Choroid plexus epithelial cell (primary cell): ENCODE measurements at regions not wholly inside any gene's neighbourhood (a gene's known extent, or its start where the extent isn't known, plus 50 kb on each side); places are given as distances from the start of the nearest gene placed in this dataset.
"Not testable (repeated sequence)": the region's sequence is repeated elsewhere in the genome, so short reads cannot be mapped to it uniquely, and the experiment has no call there.

Source experiments
- DNase-seq: peaks from one replicate; pipeline ENCODE4 v3.0.0-alpha.2; 2010; ENCODE audit warnings: low read depth
- H3K4me3 ChIP-seq: 2 replicates; pipeline ENCODE4 v1.5.1; 2011; ENCODE audit warnings: low read depth, mild to moderate bottlenecking, control low read depth, low read length, moderate library complexity
- TF ChIP-seq, protein P1 (sequence below): conservative IDR thresholded peaks from 2 replicates; pipeline ENCODE4 v1.5.1; 2011; ENCODE audit warnings: low read depth, mild to moderate bottlenecking, control low read depth, inconsistent platforms, low read length, moderate library complexity

DNA sequence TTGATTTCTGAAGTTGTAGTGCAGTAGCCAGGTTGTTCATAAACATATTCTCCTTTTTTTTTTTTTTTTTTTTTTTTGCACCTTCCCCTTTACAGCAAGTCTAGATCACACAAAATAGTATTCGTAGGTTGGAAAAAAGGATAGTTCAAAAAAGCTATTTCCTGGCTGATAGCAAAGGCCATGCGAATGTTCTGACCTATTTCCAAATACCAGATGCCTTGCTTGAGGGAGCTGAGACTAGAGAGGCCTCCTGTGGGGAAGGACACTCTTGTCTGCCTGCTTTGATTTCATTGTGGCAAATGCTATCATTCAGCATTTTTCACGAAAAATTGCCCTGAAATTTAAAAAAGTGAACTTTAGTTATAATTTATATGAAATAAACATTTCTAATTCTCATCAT is 111.4 kb downstream of the MAD2L1 start:
- DNase-seq: peak; percentile 90
- H3K4me3 ChIP-seq: no peak overlapping the region
- TF ChIP-seq, protein P1, sequence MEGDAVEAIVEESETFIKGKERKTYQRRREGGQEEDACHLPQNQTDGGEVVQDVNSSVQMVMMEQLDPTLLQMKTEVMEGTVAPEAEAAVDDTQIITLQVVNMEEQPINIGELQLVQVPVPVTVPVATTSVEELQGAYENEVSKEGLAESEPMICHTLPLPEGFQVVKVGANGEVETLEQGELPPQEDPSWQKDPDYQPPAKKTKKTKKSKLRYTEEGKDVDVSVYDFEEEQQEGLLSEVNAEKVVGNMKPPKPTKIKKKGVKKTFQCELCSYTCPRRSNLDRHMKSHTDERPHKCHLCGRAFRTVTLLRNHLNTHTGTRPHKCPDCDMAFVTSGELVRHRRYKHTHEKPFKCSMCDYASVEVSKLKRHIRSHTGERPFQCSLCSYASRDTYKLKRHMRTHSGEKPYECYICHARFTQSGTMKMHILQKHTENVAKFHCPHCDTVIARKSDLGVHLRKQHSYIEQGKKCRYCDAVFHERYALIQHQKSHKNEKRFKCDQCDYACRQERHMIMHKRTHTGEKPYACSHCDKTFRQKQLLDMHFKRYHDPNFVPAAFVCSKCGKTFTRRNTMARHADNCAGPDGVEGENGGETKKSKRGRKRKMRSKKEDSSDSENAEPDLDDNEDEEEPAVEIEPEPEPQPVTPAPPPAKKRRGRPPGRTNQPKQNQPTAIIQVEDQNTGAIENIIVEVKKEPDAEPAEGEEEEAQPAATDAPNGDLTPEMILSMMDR: peak; percentile 14

DNA sequence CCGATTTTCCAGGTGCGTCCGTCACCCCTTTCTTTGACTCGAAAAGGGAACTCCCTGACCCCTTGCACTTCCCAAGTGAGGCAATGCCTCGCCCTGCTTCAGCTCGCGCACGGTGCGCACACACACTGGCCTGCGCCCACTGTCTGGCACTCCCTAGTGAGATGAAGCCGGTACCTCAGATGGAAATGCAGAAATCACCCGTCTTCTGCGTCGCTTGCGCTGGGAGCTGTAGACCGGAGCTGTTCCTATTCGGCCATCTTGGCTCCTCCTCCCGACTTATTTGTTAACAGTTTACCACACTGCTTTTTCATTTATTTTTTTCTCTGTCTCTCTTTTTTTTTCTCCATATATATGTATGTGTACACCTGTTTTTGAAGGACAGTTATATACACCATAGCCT is 112.2 kb downstream of the MAD2L1 start:
- DNase-seq, H3K4me3 ChIP-seq: not testable (repeated sequence)

DNA sequence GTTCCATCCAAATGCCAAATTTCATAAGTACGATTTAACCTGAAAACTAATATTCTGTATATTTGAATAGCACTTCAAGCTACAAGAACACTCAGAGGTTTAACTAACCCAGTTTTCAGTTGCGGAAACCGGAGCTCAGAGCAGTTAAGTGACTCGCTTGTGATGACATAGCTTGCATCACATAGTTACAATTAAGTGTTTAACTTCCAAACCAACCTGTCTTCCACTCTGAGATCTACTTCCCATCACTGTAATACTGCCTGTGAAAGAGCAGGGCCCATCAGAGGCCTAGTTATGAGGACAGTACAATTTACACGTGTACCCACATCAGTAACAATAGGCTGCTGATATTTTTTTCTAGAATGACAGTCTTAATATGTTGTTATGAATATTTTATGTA is 120.3 kb downstream of the MAD2L1 start:
- H3K4me3 ChIP-seq: no peak overlapping the region
- DNase-seq: peak; percentile 14
- TF ChIP-seq, protein P1: no peak

DNA sequence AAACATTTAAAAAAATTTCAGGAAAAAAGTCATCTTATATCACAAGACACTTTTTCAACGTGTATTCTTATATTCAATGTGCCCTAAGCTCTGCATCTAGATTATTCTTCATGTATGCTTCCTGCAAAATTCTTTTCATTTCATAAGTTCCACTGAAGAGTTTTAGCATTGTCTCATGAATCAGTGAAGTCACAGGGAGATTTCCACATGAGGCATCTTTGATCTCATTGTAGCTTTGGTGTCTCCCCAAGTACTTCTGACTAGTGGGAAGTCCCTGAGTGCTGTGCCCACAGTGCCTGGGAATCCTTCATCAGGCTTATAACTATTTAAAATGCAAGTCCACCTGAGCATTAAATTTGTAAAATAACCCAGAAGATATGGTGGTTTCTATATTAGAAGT is 123.8 kb downstream of the MAD2L1 start:
- no peak overlapping the region for H3K4me3 ChIP-seq
- TF ChIP-seq, protein P1: no peak
- DNase-seq: peak; percentile 26

DNA sequence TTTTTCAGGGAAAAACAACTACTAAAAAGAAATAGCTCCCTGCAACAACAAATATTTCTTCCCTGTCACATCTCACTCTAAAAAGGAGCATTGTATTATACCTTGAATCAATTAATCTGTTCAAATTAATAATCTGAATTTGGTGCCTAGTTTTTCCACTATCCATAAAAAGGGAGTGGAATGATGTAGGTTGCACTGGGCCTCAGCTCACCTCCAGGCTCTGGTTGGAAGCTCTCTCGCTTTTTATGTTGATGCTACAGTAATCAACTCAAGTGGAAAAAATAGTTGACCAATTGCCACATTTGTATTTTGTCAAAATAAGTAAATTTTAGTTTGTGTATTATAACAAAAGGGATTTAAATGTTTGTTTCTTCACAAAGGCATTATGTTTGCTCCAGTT is 126.1 kb downstream of the MAD2L1 start:
- TF ChIP-seq, protein P1: no peak
- no peak for DNase-seq
- no peak overlapping the region for H3K4me3 ChIP-seq

DNA sequence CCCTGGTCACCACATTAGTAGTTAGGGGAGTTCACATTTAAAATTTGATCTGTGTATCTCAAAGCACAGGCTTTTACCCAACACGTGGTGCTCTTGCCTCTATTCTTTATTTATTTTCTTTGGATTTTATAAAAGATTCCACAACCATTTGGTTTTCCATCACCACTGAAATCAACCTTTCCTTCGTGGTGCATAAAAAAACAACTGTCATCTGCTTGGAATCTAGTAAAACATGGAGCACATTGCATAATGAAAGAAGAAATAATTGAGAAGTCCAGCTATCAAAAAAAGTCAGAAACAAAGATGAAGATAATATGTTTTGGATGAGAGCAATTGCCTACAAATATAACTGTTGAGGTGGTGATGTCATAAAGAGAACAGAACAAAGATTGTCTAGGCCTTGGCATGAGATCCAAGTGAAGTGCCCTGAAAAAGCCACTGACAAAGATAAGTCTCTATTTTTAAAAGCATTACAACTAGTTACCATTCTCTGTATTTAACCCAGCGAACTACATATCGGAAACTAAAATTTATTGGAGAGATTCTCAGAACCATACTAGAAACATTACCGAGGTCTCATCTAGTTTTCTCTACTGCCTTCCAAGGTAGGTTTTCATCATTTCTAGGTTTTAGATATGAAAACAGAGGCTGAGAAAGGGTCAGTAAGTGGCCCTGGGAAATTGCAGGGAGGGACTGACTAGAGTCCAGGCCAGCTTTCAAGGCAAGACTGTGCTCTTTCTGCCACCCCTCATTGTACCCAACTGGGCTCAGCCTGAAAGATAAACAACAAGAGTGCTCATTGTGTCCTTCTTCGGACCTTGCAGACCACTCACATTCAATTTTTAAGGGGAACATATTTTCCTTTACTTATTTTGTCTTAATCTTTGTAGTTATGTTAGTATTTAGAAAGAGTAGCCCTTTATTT is 127.3 kb downstream of the MAD2L1 start:
- DNase-seq: peak; percentile 16
- no peak overlapping the region for H3K4me3 ChIP-seq
- TF ChIP-seq, protein P1: no peak

DNA sequence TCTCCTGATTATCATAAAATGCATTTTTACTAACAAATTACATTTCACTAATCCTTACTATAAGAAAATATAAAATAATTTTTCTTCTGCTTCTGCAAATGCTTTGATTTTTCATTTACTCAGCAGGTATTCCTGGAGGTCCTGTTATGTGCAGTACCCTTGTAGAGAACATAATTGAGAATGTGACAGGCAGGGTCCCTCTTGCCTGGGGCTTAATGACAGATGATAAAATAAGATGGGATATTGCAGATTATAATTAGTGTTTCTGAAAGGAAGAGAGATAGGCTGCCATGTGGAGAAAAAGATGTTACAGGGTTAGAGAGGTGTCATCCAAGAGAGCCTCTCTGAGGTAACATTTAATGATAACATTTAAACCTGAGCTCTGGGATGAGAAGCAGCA is 128.9 kb downstream of the MAD2L1 start:
- no peak for DNase-seq
- H3K4me3 ChIP-seq: no peak overlapping the region
- TF ChIP-seq, protein P1: no peak
